Amniotic stem cell (primary cell): ENCODE measurements at regions not wholly inside any gene's neighbourhood (a gene's known extent, or its start where the extent isn't known, plus 50 kb on each side); places are given as distances from the start of the nearest gene placed in this dataset.
A peak's percentile ranks its signal among the peaks of the same experiment; 100 is the strongest.
"Not testable (repeated sequence)": the region's sequence is repeated elsewhere in the genome, so short reads cannot be mapped to it uniquely, and the experiment has no call there.

Experiments
- DNase-seq: peaks from one replicate; lab custom pipeline; 2025; lab: John Stamatoyannopoulos, UW

- DNase-seq = no peak
These were observed 189.2 kb upstream of the FERMT1 start for GRCh38 chr20:6311841-6312655.

DNA sequence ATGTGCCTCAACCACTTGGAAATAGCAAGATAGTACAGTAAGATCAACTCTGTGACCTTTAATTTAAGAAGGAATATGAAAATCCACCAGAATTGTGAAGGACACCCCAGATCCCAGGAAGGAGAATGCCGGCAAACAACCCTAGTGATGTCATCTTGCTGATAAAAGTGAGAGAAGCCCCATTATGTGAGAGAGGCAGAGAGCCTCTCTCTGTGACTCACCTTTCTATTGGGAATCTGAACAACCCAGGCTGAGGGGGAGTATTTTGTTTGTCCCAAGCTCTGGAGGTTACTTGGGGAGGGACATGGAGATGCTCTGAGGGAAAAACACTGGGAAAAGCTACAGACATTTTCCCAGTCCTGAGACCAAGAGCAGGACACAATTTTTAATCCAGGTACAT, 188.3 kb upstream of the FERMT1 start:
- DNase-seq = no peak

GRCh38 chr20:6305536-6305935, 182.7 kb upstream of the FERMT1 start:
- DNase-seq = no peak

- no peak for DNase-seq
These were observed 179.2 kb upstream of the FERMT1 start for GRCh38 chr20:6302041-6302440.

DNA sequence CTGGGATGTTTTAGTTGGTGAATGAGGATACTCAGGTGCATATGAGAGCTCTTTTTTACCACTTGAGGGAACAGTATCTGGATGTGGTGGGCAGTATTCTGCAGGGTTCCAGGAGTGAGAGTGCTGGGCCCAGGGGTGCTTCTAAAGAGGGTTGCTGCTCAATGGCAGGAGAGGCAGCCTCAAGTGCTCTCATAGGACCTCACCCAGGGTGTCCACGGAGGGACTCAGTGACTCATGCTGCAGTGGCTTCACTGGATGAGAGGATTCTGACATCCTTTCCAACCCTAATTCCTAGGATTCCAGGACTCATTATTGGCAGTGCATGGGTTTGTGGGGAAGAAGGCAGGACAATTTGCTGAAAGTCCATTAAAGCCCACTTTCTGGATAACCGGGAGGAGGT, 176.6 kb upstream of the FERMT1 start:
- no peak for DNase-seq

DNA sequence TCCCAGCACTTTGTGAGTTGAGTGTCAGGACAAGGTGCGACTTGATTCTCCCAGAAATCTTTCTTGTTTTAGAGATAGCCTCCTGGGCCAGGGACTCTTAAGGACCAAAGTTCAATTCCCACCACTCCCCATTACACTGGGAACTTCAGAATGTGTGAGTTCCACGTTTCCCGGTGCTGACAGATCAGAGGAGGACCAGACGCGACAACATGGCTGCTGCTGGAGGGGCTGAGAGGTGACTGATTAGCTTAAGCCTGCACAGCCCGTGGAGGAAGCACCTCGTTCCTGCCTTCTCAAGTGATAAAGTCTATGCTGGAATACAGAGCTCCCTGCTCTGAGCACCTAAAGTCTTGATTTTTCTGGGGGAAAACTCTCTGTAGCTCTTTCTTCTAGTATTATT, 175.2 kb upstream of the FERMT1 start:
- no peak for DNase-seq

DNA sequence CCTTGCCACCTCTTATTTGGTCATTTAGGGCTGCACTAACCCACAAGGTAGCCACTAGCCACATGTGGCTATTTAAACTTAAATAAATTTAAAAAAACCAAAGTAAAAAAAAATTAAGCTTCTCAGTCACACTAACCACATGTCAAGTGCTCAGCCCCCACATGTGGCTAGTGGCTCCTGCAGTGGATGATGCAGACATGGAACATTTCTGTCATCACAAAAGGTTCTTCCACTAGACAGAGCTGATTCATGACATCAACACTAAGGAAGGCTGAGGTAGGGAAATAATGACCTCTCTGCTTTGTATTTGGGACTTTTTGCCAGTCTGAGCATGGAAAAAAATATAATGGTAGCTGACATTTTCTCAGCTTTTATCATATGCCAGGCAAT, 173.0 kb upstream of the FERMT1 start:
- no peak for DNase-seq

DNA sequence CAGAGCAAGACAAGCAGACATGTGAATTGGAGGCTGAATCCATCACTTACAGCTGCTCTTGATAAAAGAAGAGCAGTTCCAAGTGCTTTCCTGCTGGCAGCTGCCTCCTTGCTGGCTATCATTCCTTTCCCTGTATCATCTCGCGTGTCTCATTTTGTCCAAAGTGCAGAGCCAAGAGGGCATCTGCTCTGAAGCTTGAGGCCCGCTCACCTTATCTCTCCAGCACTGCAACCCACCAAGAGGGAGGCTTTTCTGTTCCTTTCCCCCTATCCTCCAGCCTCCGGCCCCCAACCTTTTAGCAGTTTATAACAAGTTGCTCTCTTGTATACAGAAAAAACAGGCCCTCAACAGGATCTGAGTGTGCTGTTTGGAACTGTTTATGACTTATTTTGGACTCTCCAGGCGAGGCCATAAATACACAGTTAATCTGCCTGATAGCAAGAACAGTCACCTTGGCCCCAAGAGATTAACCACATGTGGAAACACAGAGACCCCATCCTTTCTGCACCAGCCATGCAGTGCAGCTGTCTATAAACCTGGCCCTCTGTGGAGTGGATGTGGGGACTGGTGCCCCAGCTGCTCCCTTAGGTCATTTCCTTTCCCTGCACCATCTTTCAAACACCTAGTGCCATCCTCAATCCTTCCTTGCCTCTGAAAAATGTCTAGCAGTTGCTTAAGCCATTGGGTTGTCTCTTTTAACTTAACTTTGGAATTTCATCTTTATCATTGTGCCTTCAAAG, 172.5 kb upstream of the FERMT1 start:
- no peak for DNase-seq

DNA sequence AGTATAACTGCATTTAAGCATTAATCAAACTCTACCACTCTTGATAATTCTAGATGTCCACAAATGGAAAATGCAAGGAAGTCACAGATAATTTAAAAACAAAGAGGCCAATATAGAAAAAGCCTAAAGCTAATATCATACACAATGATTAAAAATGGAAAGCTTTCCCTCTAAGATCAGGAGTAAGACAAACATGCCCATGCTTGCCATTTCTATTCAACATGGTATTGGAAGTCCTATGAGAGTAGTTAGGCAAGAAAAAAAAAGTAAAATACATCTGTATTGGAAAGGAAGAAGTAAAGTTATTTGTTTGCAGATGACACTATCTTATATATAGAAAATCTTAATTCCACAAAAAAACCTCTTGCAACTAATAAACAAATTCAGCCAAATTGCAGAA, 164.6 kb upstream of the FERMT1 start:
- DNase-seq = no peak

DNA sequence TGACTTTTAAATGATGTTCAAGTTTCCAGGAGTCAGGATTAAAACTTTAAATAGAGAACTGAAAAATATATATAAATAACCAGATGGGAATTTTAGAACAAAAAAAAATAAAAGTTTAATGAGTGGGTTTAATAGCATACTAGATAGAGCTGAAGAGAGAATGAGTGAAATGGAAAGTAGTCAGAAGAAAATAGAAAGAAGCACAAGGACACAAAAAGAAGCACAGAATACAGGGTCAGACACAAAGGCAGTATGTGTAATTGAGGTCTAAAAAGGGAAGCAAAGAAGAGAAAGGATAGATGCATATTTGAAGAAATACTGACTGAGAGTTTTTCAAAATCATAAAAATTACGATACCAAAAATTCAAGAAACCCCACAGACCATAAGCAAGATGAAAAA, 159.8 kb upstream of the FERMT1 start:
- DNase-seq = no peak

- no peak for DNase-seq
These were observed 154.9 kb upstream of the FERMT1 start for GRCh38 chr20:6277661-6278240.

- not testable (repeated sequence) for DNase-seq
These were observed 147.6 kb upstream of the FERMT1 start for GRCh38 chr20:6270404-6270803.

DNA sequence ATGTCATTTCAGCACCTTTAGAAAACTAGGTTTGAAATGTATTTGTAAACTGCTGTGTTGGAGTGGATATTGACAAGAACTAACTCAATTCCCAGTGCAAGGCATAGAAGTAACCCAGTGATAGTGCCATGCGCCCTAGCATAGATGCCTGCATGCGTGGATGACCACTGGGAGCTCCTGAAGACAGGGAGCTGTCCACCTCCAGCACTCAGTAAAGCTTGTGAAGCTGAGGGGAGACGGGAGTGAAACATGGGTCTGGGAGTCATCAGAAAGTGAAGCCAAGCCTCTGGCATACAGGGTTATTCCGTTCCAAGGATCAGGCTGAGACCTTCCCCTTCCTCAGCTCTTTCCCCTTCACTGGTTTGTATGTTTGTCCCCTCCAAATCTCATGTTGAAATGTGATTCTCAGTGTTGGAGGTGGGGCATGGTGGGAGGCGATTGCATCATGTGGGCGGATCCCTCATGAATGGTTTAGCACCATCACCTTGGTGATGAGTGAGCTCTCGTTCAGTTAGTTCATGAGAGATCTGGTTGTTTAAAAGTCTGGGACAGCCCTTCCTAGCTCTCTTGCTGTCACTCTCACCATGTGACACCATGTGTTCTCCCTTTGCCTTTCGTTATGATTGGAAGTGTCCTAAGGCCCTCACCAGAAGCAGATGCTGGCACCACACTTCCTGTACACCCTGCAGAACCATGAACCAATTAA, 146.5 kb upstream of the FERMT1 start:
- no peak for DNase-seq

GRCh38 chr20:6265204-6265904, 142.5 kb upstream of the FERMT1 start:
- peak; percentile 9 for DNase-seq

GRCh38 chr20:6253396-6253795, 130.6 kb upstream of the FERMT1 start:
- no peak for DNase-seq

DNA sequence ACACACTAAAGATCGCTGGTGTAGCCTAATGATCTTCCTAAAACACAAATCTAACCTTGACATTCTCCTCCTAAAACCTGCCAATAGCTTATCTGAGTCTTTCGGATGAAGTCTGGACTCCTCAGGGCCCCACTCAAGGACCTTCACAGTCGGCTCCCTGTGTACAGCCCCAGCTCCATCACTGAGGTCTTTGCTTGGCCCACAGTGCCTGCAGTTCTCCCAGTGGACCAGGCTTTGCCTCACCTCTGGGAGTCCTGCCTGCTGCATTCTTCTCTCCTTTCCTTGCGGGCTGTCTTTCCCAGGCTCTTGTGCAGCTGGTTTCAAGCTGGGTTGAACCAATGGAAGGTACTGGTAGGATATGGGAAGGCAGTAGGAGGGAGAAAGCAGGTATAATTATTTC, 122.6 kb upstream of the FERMT1 start:
- no peak for DNase-seq

GRCh38 chr20:6241591-6241990, 118.8 kb upstream of the FERMT1 start:
- DNase-seq = no peak

- no peak for DNase-seq
These were observed 117.2 kb upstream of the FERMT1 start for GRCh38 chr20:6240059-6240458.

GRCh38 chr20:6238421-6238820, 115.6 kb upstream of the FERMT1 start:
- no peak for DNase-seq

GRCh38 chr20:6235510-6235909, 112.7 kb upstream of the FERMT1 start:
- no peak for DNase-seq

DNA sequence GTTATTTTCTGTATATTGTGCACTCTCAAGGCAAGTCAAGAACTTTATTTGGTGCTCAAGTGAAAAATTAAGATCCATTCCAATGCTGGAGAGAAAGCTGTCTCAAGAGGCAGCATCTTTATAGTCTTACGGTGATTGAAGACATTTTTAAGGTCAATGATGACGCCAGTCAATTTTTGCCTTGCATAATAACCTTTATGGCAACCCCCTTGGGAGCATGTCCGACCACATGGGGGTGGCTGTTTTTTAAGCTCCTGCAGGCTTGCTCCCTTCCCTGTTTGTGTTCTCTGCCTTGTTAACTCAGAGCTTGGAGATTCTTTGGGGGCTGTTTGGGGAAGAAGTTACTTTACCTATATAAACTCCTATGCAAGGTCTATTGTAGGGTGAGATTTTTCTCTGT, 109.6 kb upstream of the FERMT1 start:
- DNase-seq = no peak

DNA sequence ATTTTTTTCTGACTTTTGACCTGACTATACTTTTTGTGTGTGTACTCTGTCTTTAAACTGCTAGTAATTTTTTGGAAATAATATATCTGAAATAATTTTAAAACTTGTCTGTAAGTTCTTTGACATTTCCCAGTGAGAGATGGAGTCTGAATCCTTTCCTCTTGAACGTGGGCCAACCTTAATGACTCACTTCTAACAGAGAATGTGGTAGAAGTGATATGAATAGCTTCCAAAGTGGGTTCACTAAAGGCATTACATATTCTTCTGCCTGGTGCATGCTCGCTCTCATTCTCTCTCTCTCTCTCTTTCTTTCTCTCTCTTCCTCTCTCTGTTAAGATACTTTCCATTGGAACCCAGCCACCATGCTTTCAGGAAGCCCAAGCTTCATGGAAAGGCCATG, 108.7 kb upstream of the FERMT1 start:
- DNase-seq = no peak
